Breast epithelium (tissue), 3 donors: ENCODE measurements at regions not wholly inside any gene's neighbourhood (a gene's known extent, or its start where the extent isn't known, plus 50 kb on each side); places are given as distances from the start of the nearest gene placed in this dataset.

ENCODE experiments used
- CTCF ChIP-seq, 3 donors: fragments of 450-650 bp; IDR thresholded peaks; one replicate each; pipeline ENCODE4 v1.5.1; 2016 to 2017; ENCODE audit warnings: antibody characterized with exemption in 3 of 3, mild to moderate bottlenecking in 3 of 3, moderate library complexity in 3 of 3
- POLR2A ChIP-seq: fragments of 450-650 bp; IDR thresholded peaks from one replicate; pipeline ENCODE4 v1.6.1; 2016; ENCODE audit warnings: antibody characterized with exemption, mild to moderate bottlenecking, moderate library complexity

DNA sequence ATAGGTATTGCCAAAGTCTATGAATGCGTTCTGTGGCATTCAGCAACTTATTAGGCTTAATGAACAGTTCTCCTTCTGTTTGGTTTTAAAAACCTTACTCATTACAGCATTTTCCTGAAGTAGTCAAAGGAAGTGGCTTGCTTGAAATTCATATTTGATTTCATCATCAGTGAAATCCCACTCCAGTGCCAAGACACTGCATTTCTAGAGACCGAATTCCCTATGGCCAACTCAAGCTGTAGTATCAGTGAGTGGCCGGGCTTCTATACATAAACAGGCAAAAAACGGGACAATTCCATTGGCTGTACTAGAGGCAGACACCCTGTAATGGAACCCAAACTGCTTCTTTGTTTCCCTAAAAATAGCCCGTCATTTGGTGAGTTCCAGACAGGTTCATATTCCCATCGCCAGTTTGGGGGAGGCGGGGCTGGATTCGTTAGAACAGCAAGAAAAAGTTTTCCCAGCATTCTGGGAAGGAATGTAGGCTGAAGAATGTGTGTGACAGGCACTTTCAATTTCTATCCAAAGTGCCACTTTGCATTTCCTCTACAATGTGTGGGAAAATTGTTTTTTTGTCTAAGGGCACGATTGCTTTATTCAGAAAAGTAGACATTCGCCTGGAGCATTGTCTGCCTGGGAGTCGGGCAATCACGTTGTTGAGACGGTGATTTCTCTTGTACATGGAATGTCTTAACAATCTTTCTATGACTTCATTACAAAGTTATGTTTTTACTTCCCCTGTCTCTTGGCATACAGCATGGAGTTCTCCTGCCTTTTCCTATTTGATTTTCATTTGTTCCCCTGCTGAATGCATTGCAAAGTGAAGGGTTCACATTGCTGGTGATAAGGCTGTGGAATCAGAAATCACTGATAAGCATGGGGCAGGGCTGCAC lies 141.8 kb upstream of the MAST4 start:
- TF ChIP-seq CTCF (IDR thresholded peaks at IDR 0.05) (no peak), POLR2A (no peak)
